CD8-positive, alpha-beta memory T cell (primary cell): ENCODE measurements at regions not wholly inside any gene's neighbourhood (a gene's known extent, or its start where the extent isn't known, plus 50 kb on each side); places are given as distances from the start of the nearest gene placed in this dataset.

Experiments used
- CTCF ChIA-PET: fragments of 350-600 bp; sonication (Branson Sonifier 250); formaldehyde crosslinking; loops from one replicate; lab custom pipeline; 2021; ENCODE audit warnings: antibody characterized with exemption; lab: Charles Lee
- POLR2A ChIA-PET: fragments of 350-600 bp; sonication (Branson Sonifier 250); formaldehyde crosslinking; loops from one replicate; lab custom pipeline; 2021; ENCODE audit warnings: antibody characterized with exemption; lab: Charles Lee
- DNase-seq, 5 donors: peaks; one replicate each; pipeline versions ENCODE4 v3.0.0 to v3.0.0-alpha.2; 2020 to 2022; ENCODE audit warnings: mixed read lengths in 1 of 5
- H3K27ac ChIP-seq: one replicate; pipeline ENCODE4 v1.7.0; 2013; ENCODE audit warnings: low read depth, mild to moderate bottlenecking, low read length, moderate library complexity
- H3K27me3 ChIP-seq: 2 replicates; pipeline ENCODE4 v1.7.0; 2013; ENCODE audit warnings: low read length, mild to moderate bottlenecking; ENCODE audit not compliant: insufficient read depth, poor library complexity, severe bottlenecking
- H3K36me3 ChIP-seq: 2 replicates; pipeline ENCODE4 v1.7.0; 2013; ENCODE audit warnings: mild to moderate bottlenecking, low read length, moderate library complexity; ENCODE audit not compliant: insufficient read depth
- H3K4me1 ChIP-seq: 2 replicates; pipeline ENCODE4 v1.7.0; 2013; ENCODE audit warnings: mild to moderate bottlenecking, low read length, moderate library complexity; ENCODE audit not compliant: insufficient read depth
- H3K4me3 ChIP-seq: 2 replicates; pipeline ENCODE4 v1.7.0; 2013; ENCODE audit warnings: mild to moderate bottlenecking, low read length
- H3K9me3 ChIP-seq: 2 replicates; pipeline ENCODE4 v1.7.0; 2013; ENCODE audit warnings: mild to moderate bottlenecking, low read length
- H3K27ac Mint-ChIP-seq, 8 donors: one replicate each; pipeline ENCODE4 v1.8.0; 2020 to 2021; ENCODE audit warnings: mixed read lengths in 8 of 8, mild to moderate bottlenecking in 6 of 8, inconsistent platforms in 3 of 8, moderate library complexity in 3 of 8
- H3K27me3 Mint-ChIP-seq, 2 donors: one replicate each; pipeline ENCODE4 v1.8.0; 2020 to 2021; ENCODE audit warnings: mixed read lengths in 2 of 2, mild to moderate bottlenecking in 1 of 2, moderate library complexity in 1 of 2
- H3K36me3 Mint-ChIP-seq, 3 donors: one replicate each; pipeline ENCODE4 v1.8.0; 2020 to 2021; ENCODE audit warnings: mixed read lengths in 3 of 3, inconsistent platforms in 1 of 3, mild to moderate bottlenecking in 1 of 3
- H3K4me1 Mint-ChIP-seq, 3 donors: one replicate each; pipeline ENCODE4 v1.8.0; 2020 to 2021; ENCODE audit warnings: mixed read lengths in 3 of 3, inconsistent platforms in 1 of 3, mild to moderate bottlenecking in 1 of 3
- H3K4me3 Mint-ChIP-seq, 7 donors: one replicate each; pipeline ENCODE4 v1.8.0; 2020 to 2021; ENCODE audit warnings: mixed read lengths in 7 of 7, mild to moderate bottlenecking in 6 of 7, moderate library complexity in 4 of 7, inconsistent platforms in 2 of 7
- H3K9me3 Mint-ChIP-seq, 5 donors: one replicate each; pipeline ENCODE4 v1.8.0; 2020 to 2022; ENCODE audit warnings: mixed read lengths in 5 of 5, mild to moderate bottlenecking in 3 of 5, moderate library complexity in 2 of 5, inconsistent platforms in 1 of 5

DNA sequence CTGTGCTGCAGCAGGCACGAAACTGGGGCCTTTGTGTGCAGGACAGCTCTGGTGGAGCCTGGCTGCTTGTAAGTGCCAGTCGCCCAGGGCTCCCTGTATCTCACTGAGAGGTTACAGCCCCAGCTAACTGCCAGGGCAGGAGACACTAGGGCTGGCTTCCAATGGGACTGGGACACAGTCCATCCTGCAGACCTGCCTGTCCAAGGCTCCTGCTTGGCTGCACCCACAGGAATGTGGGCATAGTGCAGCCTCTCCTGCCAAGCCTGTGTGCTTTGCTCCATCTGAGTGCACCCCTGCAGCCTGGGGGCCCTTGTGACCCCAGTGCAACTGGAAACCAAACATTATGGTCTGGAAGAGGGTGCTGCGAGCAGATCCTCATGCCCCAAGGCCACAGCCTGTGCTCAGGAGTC lies 144.0 kb downstream of the ADAM29 start:
- no peaks in the 10 kb centered on the region for H3K27me3 ChIP-seq
- Mint-ChIP-seq H3K36me3 (no peaks in the 10 kb centered on the region), H3K4me1 (no peaks in the 10 kb centered on the region), H3K27ac (no peak overlapping the region), H3K4me3 (no peak overlapping the region), H3K9me3 (peaks cover 2 to 4% (median 3%) of the 10 kb centered on the region in 5 donors), H3K27me3 (no peaks in the 10 kb centered on the region)
- H3K36me3 ChIP-seq, result no peaks in the 10 kb centered on the region
- CTCF ChIA-PET, result no interaction called here
- DNase-seq, result no peak
- no peaks in the 10 kb centered on the region for H3K9me3 ChIP-seq
- no peak overlapping the region for H3K27ac ChIP-seq
- no peak overlapping the region for H3K4me3 ChIP-seq
- H3K4me1 ChIP-seq, result no peaks in the 10 kb centered on the region
- POLR2A ChIA-PET, result no interaction called here

DNA sequence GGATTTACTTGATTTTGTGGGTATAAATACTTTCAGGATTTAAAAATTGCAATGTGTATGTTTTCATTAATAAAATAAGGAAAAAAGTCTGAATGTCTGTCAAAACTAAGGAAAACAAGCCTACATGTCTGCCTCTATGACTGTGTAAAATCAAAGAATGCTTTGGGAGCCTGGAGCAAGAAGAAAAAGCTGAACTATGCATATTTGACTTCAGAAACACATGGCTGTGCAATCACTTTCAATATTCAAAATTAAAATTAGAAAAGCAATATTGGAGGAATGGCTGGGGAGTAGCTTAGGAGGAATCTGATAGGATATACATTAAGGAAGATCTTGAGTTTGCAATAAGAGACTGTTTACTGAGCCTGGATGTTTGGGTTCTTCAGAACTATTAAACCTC lies 147.1 kb downstream of the ADAM29 start:
- no peaks in the 10 kb centered on the region for H3K27me3 ChIP-seq
- H3K36me3 ChIP-seq, result no peaks in the 10 kb centered on the region
- H3K27ac Mint-ChIP-seq, result no peak overlapping the region
- no peaks in the 10 kb centered on the region for H3K9me3 ChIP-seq
- no peak for DNase-seq
- H3K27ac ChIP-seq, result no peak overlapping the region
- H3K36me3 Mint-ChIP-seq, result no peaks in the 10 kb centered on the region
- POLR2A ChIA-PET, result no interaction called here
- CTCF ChIA-PET, result no interaction called here
- no peaks in the 10 kb centered on the region for H3K27me3 Mint-ChIP-seq
- no peak overlapping the region for H3K4me3 Mint-ChIP-seq
- H3K4me1 ChIP-seq, result no peaks in the 10 kb centered on the region
- no peak overlapping the region for H3K4me3 ChIP-seq
- peaks cover 0 to 5% (median 2%) of the 10 kb centered on the region in 5 donors for H3K9me3 Mint-ChIP-seq
- H3K4me1 Mint-ChIP-seq, result no peaks in the 10 kb centered on the region

DNA sequence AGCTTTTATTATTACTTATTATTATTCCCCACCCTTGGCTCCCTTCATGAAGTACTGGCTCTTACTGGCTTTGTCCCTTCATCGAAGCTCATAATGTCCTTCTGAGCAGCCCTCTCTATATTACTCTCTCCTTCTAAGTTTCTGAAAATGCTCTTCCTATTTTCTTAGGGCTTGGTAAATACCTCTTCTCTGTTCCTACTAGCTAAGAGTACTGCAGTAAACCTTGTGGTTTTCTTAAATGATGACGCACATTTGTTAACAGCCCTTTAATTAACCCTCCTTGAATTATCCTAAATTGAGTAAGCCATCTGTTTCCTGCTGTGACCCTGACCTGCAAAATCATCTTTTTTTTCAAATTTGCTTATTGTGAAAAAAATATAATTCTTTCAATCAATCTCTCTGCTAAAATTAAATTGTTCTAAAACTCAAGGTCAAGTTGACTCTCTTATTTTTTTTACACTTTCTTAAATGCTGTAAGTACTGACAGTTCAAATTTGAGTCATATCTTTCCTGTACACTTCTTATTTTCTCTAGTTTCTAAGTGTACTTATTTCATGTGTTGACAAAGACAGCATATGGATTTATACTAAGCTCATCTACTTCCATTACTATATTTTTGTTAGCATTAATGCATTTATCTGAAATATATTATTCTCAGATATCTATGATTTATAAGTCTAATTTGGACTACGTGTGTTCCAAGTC lies 148.9 kb downstream of the ADAM29 start:
- no peaks in the 10 kb centered on the region for H3K36me3 ChIP-seq
- H3K36me3 Mint-ChIP-seq, result no peaks in the 10 kb centered on the region
- no peak overlapping the region for H3K4me3 ChIP-seq
- H3K27ac Mint-ChIP-seq, result no peak overlapping the region
- H3K27me3 Mint-ChIP-seq, result no peaks in the 10 kb centered on the region
- POLR2A ChIA-PET, result no interaction called here
- no peaks in the 10 kb centered on the region for H3K4me1 ChIP-seq
- no peak overlapping the region for H3K4me3 Mint-ChIP-seq
- DNase-seq, result no peak
- H3K9me3 ChIP-seq, result no peaks in the 10 kb centered on the region
- CTCF ChIA-PET, result no interaction called here
- no peak overlapping the region for H3K27ac ChIP-seq
- H3K9me3 Mint-ChIP-seq, result peaks cover 1 to 5% (median 4%) of the 10 kb centered on the region in 5 donors
- H3K4me1 Mint-ChIP-seq, result no peaks in the 10 kb centered on the region
- no peaks in the 10 kb centered on the region for H3K27me3 ChIP-seq

DNA sequence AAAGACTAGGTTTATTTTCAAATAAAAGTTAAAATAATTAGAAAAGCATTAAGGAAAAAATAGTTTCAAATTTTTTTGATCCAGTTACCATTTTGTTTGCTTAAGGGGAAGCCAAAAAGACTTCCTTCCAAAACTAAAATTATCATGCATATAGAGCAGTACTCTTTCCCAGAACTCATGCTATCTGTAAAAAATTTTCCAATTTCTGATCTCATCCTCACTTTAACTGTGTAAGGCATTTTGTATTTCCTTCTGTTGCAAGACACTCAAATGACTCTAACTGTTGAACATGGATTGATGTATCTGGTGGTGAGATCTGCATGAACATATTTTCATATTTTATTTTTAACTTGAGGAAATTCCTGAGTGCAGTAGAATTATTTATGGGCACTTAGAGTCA lies 150.1 kb downstream of the ADAM29 start:
- H3K27ac ChIP-seq, result no peak overlapping the region
- no peaks in the 10 kb centered on the region for H3K36me3 ChIP-seq
- no peak for DNase-seq
- no peak overlapping the region for H3K27ac Mint-ChIP-seq
- no peaks in the 10 kb centered on the region for H3K27me3 ChIP-seq
- no peaks in the 10 kb centered on the region for H3K36me3 Mint-ChIP-seq
- no peaks in the 10 kb centered on the region for H3K4me1 ChIP-seq
- ChIA-PET POLR2A (no interaction called here), CTCF (no interaction called here)
- peaks cover 1 to 8% (median 4%) of the 10 kb centered on the region in 5 donors for H3K9me3 Mint-ChIP-seq
- H3K9me3 ChIP-seq, result no peaks in the 10 kb centered on the region
- H3K4me3 ChIP-seq, result no peak overlapping the region
- no peaks in the 10 kb centered on the region for H3K4me1 Mint-ChIP-seq
- H3K4me3 Mint-ChIP-seq, result no peak overlapping the region
- H3K27me3 Mint-ChIP-seq, result no peaks in the 10 kb centered on the region

DNA sequence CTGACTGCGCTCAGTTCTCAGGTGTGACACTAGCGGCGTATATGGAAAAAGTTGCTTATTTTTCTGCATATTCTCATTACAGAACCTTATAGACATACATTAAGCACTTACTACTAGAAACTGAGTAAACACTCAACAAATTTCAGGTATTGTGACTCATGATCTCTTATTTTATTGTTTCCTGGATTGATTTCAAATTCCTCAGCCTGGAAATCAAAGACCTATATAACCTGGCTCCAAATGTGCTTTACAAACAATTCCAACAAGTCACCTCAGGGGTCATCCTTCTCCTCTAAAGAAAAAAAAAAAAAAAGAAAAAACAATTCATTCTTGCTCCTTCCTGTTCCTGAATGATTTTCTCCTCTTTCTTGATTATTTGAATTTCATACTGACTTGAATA lies 152.3 kb downstream of the ADAM29 start:
- DNase-seq, result no peak
- H3K9me3 Mint-ChIP-seq, result peaks cover 1 to 16% (median 3%) of the 10 kb centered on the region in 5 donors
- no peak overlapping the region for H3K27ac Mint-ChIP-seq
- H3K27me3 Mint-ChIP-seq, result no peaks in the 10 kb centered on the region
- Histone ChIP-seq H3K36me3 (no peaks in the 10 kb centered on the region), H3K27ac (no peak overlapping the region), H3K4me3 (no peak overlapping the region), H3K4me1 (no peaks in the 10 kb centered on the region), H3K9me3 (no peaks in the 10 kb centered on the region), H3K27me3 (no peaks in the 10 kb centered on the region)
- ChIA-PET CTCF (no interaction called here), POLR2A (no interaction called here)
- no peak overlapping the region for H3K4me3 Mint-ChIP-seq
- no peaks in the 10 kb centered on the region for H3K4me1 Mint-ChIP-seq
- no peaks in the 10 kb centered on the region for H3K36me3 Mint-ChIP-seq

DNA sequence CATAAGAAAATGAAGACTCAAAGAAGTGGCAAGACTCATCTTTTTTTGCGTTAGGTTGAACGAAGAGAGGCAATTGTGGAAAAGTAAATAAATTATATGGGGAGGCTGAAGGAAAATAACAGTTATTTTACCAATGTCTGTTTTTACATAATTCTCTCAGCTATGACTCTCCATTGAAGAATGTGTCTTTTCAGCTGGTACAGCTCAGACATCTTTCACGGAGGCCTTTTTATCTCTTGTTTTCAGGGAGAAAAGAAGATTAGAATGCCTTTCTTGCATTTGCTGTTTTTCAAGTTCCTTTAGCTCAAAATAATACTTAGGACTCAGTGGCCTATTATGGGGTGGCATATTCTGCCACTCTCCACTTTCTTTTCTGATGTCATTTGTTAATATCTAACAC lies 153.0 kb downstream of the ADAM29 start:
- CTCF ChIA-PET, result no interaction called here
- no peak overlapping the region for H3K4me3 ChIP-seq
- Mint-ChIP-seq H3K27ac (no peak overlapping the region), H3K4me1 (no peaks in the 10 kb centered on the region), H3K36me3 (no peaks in the 10 kb centered on the region), H3K4me3 (no peak overlapping the region), H3K27me3 (no peaks in the 10 kb centered on the region), H3K9me3 (peaks cover 1 to 17% (median 3%) of the 10 kb centered on the region in 5 donors)
- POLR2A ChIA-PET, result no interaction called here
- H3K9me3 ChIP-seq, result no peaks in the 10 kb centered on the region
- DNase-seq, result no peak
- H3K27ac ChIP-seq, result no peak overlapping the region
- H3K4me1 ChIP-seq, result no peaks in the 10 kb centered on the region
- no peaks in the 10 kb centered on the region for H3K27me3 ChIP-seq
- H3K36me3 ChIP-seq, result no peaks in the 10 kb centered on the region

DNA sequence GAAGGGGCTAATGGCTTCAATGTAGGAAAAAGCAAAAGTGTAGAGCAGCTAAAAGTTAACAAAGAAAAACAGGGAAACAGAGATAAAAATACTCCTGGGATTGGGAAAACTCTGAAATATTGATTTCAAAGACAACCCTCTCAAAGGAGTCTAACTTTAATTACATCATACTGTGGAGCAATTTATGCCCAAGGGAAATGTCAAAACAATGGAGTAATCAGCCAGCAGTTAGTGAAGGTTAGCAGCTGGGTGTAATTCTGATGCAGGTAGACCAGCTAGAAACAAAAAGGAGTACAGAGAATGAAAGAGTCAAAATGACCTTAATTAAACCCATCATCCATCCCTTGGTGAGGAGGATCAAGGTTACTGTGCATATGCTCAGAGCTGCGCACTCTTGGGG lies 169.0 kb downstream of the ADAM29 start:
- POLR2A ChIA-PET, result no interaction called here

DNA sequence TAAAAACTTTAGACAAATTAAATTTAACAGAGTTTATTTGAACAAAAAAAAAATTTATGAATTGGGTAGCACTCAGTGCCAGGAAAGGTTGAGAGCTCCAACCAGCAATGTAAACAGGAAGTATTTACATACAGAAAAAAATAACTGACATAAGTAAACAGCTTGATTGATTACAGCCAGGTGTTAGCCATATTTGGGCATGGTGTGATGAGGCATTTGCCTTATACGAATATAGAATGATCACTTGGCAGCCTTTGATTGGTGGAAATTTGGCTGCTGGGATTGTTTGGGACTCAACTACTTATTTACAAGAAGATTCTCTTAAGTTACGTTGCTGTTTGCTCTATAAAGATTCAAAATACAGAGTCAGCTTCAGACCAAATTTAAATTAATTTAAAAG lies 172.0 kb downstream of the ADAM29 start:
- Histone ChIP-seq H3K9me3 (no peaks in the 10 kb centered on the region), H3K27ac (no peak overlapping the region), H3K36me3 (no peaks in the 10 kb centered on the region), H3K27me3 (no peaks in the 10 kb centered on the region), H3K4me3 (no peak overlapping the region), H3K4me1 (no peaks in the 10 kb centered on the region)
- Mint-ChIP-seq H3K36me3 (no peaks in the 10 kb centered on the region), H3K4me3 (no peak overlapping the region), H3K27ac (no peak overlapping the region), H3K27me3 (no peaks in the 10 kb centered on the region), H3K9me3 (peaks cover 0 to 16% (median 7%) of the 10 kb centered on the region in 5 donors), H3K4me1 (no peaks in the 10 kb centered on the region)
- DNase-seq, result no peak
- POLR2A ChIA-PET, result no interaction called here
- CTCF ChIA-PET, result no interaction called here

More for the DNA sequence above, 169.0 kb downstream of the ADAM29 start:
- no peak overlapping the region for H3K4me3 Mint-ChIP-seq
- Histone ChIP-seq H3K27ac (no peak overlapping the region), H3K36me3 (no peaks in the 10 kb centered on the region), H3K4me3 (no peak overlapping the region), H3K4me1 (no peaks in the 10 kb centered on the region), H3K9me3 (no peaks in the 10 kb centered on the region), H3K27me3 (no peaks in the 10 kb centered on the region)
- H3K27me3 Mint-ChIP-seq, result no peaks in the 10 kb centered on the region
- H3K27ac Mint-ChIP-seq, result no peak overlapping the region
- CTCF ChIA-PET, result no interaction called here
- peaks cover 0 to 21% (median 2%) of the 10 kb centered on the region in 5 donors for H3K9me3 Mint-ChIP-seq
- DNase-seq, result no peak
- H3K36me3 Mint-ChIP-seq, result no peaks in the 10 kb centered on the region
- no peaks in the 10 kb centered on the region for H3K4me1 Mint-ChIP-seq
